IPS-NIHi11 (cell line): ENCODE measurements at regions not wholly inside any gene's neighbourhood (a gene's known extent, or its start where the extent isn't known, plus 50 kb on each side); places are given as distances from the start of the nearest gene placed in this dataset.
"Not testable (repeated sequence)": the region's sequence is repeated elsewhere in the genome, so short reads cannot be mapped to it uniquely, and the experiment has no call there.

Experiments used
- DNase-seq: peaks from one replicate; pipeline ENCODE4 v3.0.0; 2012; ENCODE audit warnings: mixed read lengths, low spot score

GRCh38 chr4:74544655-74545361 is 99.9 kb downstream of the AREG start:
- DNase-seq, result no peak

GRCh38 chr4:74545448-74545847 is 100.5 kb downstream of the AREG start:
- no peak for DNase-seq

GRCh38 chr4:74546057-74546456 is 101.1 kb downstream of the AREG start:
- DNase-seq, result no peak

- no peak for DNase-seq
Measured at GRCh38 chr4:74547042-74547441, 102.1 kb downstream of the AREG start.

- no peak for DNase-seq
Measured at GRCh38 chr4:74548561-74548960, 103.6 kb downstream of the AREG start.

GRCh38 chr4:74549936-74550335 is 105.0 kb downstream of the AREG start:
- DNase-seq, result no peak

GRCh38 chr4:74555231-74555630 is 110.3 kb downstream of the AREG start:
- DNase-seq, result no peak

- no peak for DNase-seq
Measured at GRCh38 chr4:74555843-74556242, 110.9 kb downstream of the AREG start.

- no peak for DNase-seq
Measured at GRCh38 chr4:74559853-74560252, 114.9 kb downstream of the AREG start.

GRCh38 chr4:74567981-74568380 is 123.0 kb downstream of the AREG start:
- no peak for DNase-seq

- DNase-seq, result no peak
Measured at GRCh38 chr4:74570095-74570494, 125.2 kb downstream of the AREG start.

GRCh38 chr4:74578329-74578728 is 133.4 kb downstream of the AREG start:
- no peak for DNase-seq

- DNase-seq, result not testable (repeated sequence)
Measured at GRCh38 chr4:74578865-74579264, 133.9 kb downstream of the AREG start.

GRCh38 chr4:74583089-74583700 is 138.3 kb downstream of the AREG start:
- DNase-seq, result no peak

GRCh38 chr4:74583757-74584156 is 138.8 kb downstream of the AREG start:
- DNase-seq, result no peak

GRCh38 chr4:74588350-74588749 is 143.4 kb downstream of the AREG start:
- DNase-seq, result no peak

- no peak for DNase-seq
Measured at GRCh38 chr4:74590476-74590875, 145.5 kb downstream of the AREG start.

- no peak for DNase-seq
Measured at GRCh38 chr4:74598611-74599325, 153.8 kb downstream of the AREG start.

GRCh38 chr4:74603186-74603585 is 158.2 kb downstream of the AREG start:
- no peak for DNase-seq

GRCh38 chr4:74608151-74608949 is 163.4 kb downstream of the AREG start:
- DNase-seq, result no peak

- no peak for DNase-seq
Measured at GRCh38 chr4:74610491-74610890, 165.6 kb downstream of the AREG start.

- DNase-seq, result no peak
Measured at GRCh38 chr4:74612837-74613236, 167.9 kb downstream of the AREG start.
